Uterus (tissue), 2 donors: ENCODE measurements at regions not wholly inside any gene's neighbourhood (a gene's known extent, or its start where the extent isn't known, plus 50 kb on each side); places are given as distances from the start of the nearest gene placed in this dataset.

ENCODE experiments used
- CTCF ChIP-seq, 4 experiments: fragments of 200-600 bp in 2 of 4; fragments of 450-650 bp in 2 of 4; sonication (generic) in 2 of 4; IDR thresholded peaks; one replicate each; pipeline ENCODE4 v1.5.1; 2016 to 2019; ENCODE audit warnings: antibody characterized with exemption in 4 of 4, mild to moderate bottlenecking in 2 of 4, moderate library complexity in 1 of 4
- POLR2A ChIP-seq, 2 donors: fragments of 450-650 bp; IDR thresholded peaks; one replicate each; pipeline ENCODE4 v1.6.1; 2016; ENCODE audit warnings: antibody characterized with exemption in 2 of 2, mild to moderate bottlenecking in 1 of 2, moderate library complexity in 1 of 2

DNA sequence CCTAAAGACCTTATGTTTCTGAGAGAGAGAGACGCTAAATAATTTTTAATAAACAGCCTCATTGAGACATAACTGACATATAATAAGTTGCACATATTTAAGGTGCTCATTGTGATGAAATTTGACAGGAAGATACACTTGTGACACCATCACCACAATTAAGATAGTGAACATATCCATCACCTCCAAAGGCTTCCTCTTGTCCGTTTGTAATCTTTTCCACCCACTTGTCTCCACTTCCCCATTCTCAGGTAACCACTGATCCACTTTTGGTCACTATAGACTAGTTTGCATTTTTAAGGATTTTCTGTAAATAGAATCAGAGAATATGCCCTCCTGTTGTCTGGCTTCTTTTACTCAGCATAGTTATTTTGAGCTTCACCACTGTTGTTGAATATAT, 195.1 kb upstream of the WDR11 start:
- TF ChIP-seq CTCF (IDR thresholded peaks at IDR 0.05) (no peak), POLR2A (IDR thresholded peaks at IDR 0.05) (no peak)
